ENCODE measurements at regions not wholly inside any gene's neighbourhood (a gene's known extent, or its start where the extent isn't known, plus 50 kb on each side); places are given as distances from the start of the nearest gene placed in this dataset.

DNA sequence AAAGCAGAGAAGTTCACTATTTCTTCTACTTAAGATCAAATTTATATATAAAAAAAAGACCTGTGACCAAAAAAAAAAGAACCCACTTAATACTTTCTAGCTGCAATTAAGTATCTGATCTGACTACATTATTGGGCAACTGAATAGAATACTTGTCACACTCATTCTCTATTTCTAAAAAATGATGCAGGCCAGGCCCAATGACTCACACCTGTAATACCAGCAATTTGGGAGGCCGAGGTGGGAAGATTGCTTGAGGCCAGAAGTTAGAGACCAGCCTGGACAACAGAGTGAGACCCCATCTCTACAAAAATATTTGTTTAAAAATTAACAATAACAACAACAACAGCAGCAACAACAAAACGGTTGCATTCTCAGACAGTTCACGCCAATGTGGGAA lies 108.8 kb upstream of the BMP2K start:
- intact Hi-C loops (cut with micrococcal nuclease; ENCODE audit: unreplicated experiment) = no loop called here
- TF ChIP-seq, protein P1, sequence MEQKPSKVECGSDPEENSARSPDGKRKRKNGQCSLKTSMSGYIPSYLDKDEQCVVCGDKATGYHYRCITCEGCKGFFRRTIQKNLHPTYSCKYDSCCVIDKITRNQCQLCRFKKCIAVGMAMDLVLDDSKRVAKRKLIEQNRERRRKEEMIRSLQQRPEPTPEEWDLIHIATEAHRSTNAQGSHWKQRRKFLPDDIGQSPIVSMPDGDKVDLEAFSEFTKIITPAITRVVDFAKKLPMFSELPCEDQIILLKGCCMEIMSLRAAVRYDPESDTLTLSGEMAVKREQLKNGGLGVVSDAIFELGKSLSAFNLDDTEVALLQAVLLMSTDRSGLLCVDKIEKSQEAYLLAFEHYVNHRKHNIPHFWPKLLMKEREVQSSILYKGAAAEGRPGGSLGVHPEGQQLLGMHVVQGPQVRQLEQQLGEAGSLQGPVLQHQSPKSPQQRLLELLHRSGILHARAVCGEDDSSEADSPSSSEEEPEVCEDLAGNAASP (CRISPR knock-in tag; IDR thresholded peaks at IDR 0.05; ENCODE audit: borderline replicate concordance) = no peak
- Histone ChIP-seq H3K4me2 (ENCODE audit: low read depth, low read length) (no peak overlapping the region), H2AFZ (ENCODE audit: low read length) (no peak overlapping the region), H3K9ac (ENCODE audit: insufficient read depth, low read depth, low read length) (no peak overlapping the region), H3K36me3 (replicated peaks in 1 of 2; ENCODE audit: control insufficient read depth in 1 of 2, insufficient read depth in 2 of 2, low read length in 2 of 2) (no peaks in the 10 kb centered on the region), H3K79me2 (ENCODE audit: insufficient read depth, low read length) (no peaks in the 10 kb centered on the region), H3K9me3 (ENCODE audit: low read length) (no peaks in the 10 kb centered on the region), H3K4me1 (ENCODE audit: insufficient read depth, low read length) (peaks cover 34% of the 10 kb centered on the region), H3K4me3 (replicated peaks in 1 of 3; ENCODE audit: insufficient read depth in 1 of 3, low read depth in 2 of 3, low read length in 3 of 3) (no peak overlapping the region), H3K27ac (ENCODE audit: extremely low read length, insufficient read depth, low read length) (no peak overlapping the region), H4K20me1 (ENCODE audit: insufficient read depth, low read length) (no peaks in the 10 kb centered on the region), H3K27me3 (ENCODE audit: control insufficient read depth in 1 of 2, insufficient read depth in 2 of 2, low read length in 2 of 2) (no peaks in the 10 kb centered on the region)
- CTCF ChIA-PET (ENCODE audit: low intra/inter-chr PET ratio, low total read pairs) = no interaction called here
- 21% methylated on average over 3 of the region's 3 CpGs for WGBS (ENCODE audit: low lambda C conversion rate)
- BruUV-seq (replicated peaks) = no TSS peak
- POLR2A ChIA-PET = no interaction called here
- DNase-seq (ENCODE audit: low spot score) (no peak), ATAC-seq (no peak), FAIRE-seq (no peak)
- in situ Hi-C loops (cut with HindIII; ENCODE audit: extremely low pct_ligation_motif_present, low pct_unique_long_range_greater_than_20kb) = no loop called here

DNA sequence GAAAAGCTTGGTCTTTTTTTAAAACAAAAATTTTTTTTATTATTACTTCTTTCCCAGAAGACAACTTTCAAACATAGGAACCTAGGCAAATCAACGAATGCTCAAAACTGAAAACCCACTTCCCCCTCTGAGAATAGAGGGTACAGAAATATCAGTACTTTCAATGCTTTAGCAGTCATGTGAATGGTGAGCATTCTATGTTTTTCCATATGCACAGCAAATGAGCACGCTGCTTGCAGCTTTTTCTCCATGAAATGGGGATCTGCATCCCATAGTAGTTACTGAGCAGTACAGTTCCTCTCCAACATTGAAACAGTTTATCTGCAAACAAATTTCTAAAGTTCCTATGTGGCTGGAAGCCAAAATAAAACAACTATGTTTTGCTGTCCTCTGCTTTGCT lies 108.4 kb upstream of the BMP2K start:
- H3K4me2 ChIP-seq (ENCODE audit: low read depth, low read length) = no peak overlapping the region
- intact Hi-C loops (cut with micrococcal nuclease; ENCODE audit: unreplicated experiment) = no loop called here
- no peaks in the 10 kb centered on the region for H3K36me3 ChIP-seq (replicated peaks in 1 of 2; ENCODE audit: control insufficient read depth in 1 of 2, insufficient read depth in 2 of 2, low read length in 2 of 2)
- peaks cover 34% of the 10 kb centered on the region for H3K4me1 ChIP-seq (ENCODE audit: insufficient read depth, low read length)
- ChIA-PET POLR2A (no interaction called here), CTCF (ENCODE audit: low intra/inter-chr PET ratio, low total read pairs) (no interaction called here)
- H4K20me1 ChIP-seq (ENCODE audit: insufficient read depth, low read length) = no peaks in the 10 kb centered on the region
- no peak overlapping the region for H3K9ac ChIP-seq (ENCODE audit: insufficient read depth, low read depth, low read length)
- ATAC-seq (no peak), FAIRE-seq (no peak), DNase-seq (ENCODE audit: low spot score) (no peak)
- H3K9me3 ChIP-seq (ENCODE audit: low read length) = no peaks in the 10 kb centered on the region
- H2AFZ ChIP-seq (ENCODE audit: low read length) = no peak overlapping the region
- H3K27me3 ChIP-seq (ENCODE audit: control insufficient read depth in 1 of 2, insufficient read depth in 2 of 2, low read length in 2 of 2) = no peaks in the 10 kb centered on the region
- no TSS peak for BruUV-seq (replicated peaks)
- in situ Hi-C loops (cut with HindIII; ENCODE audit: extremely low pct_ligation_motif_present, low pct_unique_long_range_greater_than_20kb) = no loop called here
- no peaks in the 10 kb centered on the region for H3K79me2 ChIP-seq (ENCODE audit: insufficient read depth, low read length)
- WGBS (ENCODE audit: low lambda C conversion rate) = 56% methylated on average over 2 of the region's 2 CpGs
- H3K27ac ChIP-seq (ENCODE audit: extremely low read length, insufficient read depth, low read length) = no peak overlapping the region
- no peak overlapping the region for H3K4me3 ChIP-seq (replicated peaks in 1 of 3; ENCODE audit: insufficient read depth in 1 of 3, low read depth in 2 of 3, low read length in 3 of 3)
- TF ChIP-seq RNF2 (conservative IDR thresholded peaks at IDR 0.05; ENCODE audit: low read depth) = no peak
- no peak for TF ChIP-seq IKZF1 (IDR thresholded peaks at IDR 0.05)
- TF ChIP-seq, protein P2, sequence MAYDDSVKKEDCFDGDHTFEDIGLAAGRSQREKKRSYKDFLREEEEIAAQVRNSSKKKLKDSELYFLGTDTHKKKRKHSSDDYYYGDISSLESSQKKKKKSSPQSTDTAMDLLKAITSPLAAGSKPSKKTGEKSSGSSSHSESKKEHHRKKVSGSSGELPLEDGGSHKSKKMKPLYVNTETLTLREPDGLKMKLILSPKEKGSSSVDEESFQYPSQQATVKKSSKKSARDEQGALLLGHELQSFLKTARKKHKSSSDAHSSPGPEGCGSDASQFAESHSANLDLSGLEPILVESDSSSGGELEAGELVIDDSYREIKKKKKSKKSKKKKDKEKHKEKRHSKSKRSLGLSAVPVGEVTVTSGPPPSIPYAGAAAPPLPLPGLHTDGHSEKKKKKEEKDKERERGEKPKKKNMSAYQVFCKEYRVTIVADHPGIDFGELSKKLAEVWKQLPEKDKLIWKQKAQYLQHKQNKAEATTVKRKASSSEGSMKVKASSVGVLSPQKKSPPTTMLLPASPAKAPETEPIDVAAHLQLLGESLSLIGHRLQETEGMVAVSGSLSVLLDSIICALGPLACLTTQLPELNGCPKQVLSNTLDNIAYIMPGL (CRISPR knock-in tag; IDR thresholded peaks at IDR 0.05; ENCODE audit: borderline replicate concordance in 1 of 2, low read depth in 1 of 2) = no peak
- no peak for TF ChIP-seq CEBPG (CRISPR knock-in tag; IDR thresholded peaks at IDR 0.05)
- TF ChIP-seq ZZZ3 (CRISPR knock-in tag; IDR thresholded peaks at IDR 0.05; ENCODE audit: borderline replicate concordance) = no peak
- no peak for TF ChIP-seq ZNF20 (CRISPR knock-in tag; IDR thresholded peaks at IDR 0.05)
- no peak for TF ChIP-seq HOXA7 (CRISPR knock-in tag; IDR thresholded peaks at IDR 0.05)
- no peak for TF ChIP-seq KLF9 (CRISPR knock-in tag; IDR thresholded peaks at IDR 0.05; ENCODE audit: low read depth)
- no peak for TF ChIP-seq MTA1 (CRISPR knock-in tag; IDR thresholded peaks at IDR 0.05; ENCODE audit: borderline replicate concordance)
- no peak for TF ChIP-seq GATAD2A (CRISPR knock-in tag; IDR thresholded peaks at IDR 0.05)
- no peak for TF ChIP-seq ZNF546 (CRISPR knock-in tag; conservative IDR thresholded peaks at IDR 0.05)
- TF ChIP-seq, protein P3, sequence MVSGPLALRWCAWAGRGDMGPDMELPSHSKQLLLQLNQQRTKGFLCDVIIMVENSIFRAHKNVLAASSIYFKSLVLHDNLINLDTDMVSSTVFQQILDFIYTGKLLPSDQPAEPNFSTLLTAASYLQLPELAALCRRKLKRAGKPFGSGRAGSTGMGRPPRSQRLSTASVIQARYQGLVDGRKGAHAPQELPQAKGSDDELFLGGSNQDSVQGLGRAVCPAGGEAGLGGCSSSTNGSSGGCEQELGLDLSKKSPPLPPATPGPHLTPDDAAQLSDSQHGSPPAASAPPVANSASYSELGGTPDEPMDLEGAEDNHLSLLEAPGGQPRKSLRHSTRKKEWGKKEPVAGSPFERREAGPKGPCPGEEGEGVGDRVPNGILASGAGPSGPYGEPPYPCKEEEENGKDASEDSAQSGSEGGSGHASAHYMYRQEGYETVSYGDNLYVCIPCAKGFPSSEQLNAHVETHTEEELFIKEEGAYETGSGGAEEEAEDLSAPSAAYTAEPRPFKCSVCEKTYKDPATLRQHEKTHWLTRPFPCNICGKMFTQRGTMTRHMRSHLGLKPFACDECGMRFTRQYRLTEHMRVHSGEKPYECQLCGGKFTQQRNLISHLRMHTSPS (CRISPR knock-in tag; IDR thresholded peaks at IDR 0.05; ENCODE audit: low read depth) = no peak
- TF ChIP-seq ZSCAN9 (CRISPR knock-in tag; IDR thresholded peaks at IDR 0.05; ENCODE audit: borderline replicate concordance) = no peak

All from HepG2 (cell line).